Ovary (tissue), 3 donors: ENCODE measurements at regions not wholly inside any gene's neighbourhood (a gene's known extent, or its start where the extent isn't known, plus 50 kb on each side); places are given as distances from the start of the nearest gene placed in this dataset.

Source experiments
- EP300 ChIP-seq: sonication (generic); formaldehyde crosslinking; IDR thresholded peaks from one replicate; pipeline ENCODE4 v1.6.1; 2017; ENCODE audit warnings: antibody characterized with exemption
- TF ChIP-seq, protein P1 (sequence below), 3 donors: fragments of 450-650 bp in 2 of 3; fragments of 200-600 bp in 1 of 3; IDR thresholded peaks; one replicate each; pipeline versions ENCODE4 v1.5.1 to v1.8.0; 2016 to 2022; ENCODE audit warnings: antibody characterized with exemption in 3 of 3, mild to moderate bottlenecking in 1 of 3
- donor health status: DM: no; HTN: no; CAD: no.

GRCh38 chr16:6211644-6212043 lies 1114.0 kb upstream of the EEF2KMT start:
- no peak for TF ChIP-seq EP300
- TF ChIP-seq, protein P1, sequence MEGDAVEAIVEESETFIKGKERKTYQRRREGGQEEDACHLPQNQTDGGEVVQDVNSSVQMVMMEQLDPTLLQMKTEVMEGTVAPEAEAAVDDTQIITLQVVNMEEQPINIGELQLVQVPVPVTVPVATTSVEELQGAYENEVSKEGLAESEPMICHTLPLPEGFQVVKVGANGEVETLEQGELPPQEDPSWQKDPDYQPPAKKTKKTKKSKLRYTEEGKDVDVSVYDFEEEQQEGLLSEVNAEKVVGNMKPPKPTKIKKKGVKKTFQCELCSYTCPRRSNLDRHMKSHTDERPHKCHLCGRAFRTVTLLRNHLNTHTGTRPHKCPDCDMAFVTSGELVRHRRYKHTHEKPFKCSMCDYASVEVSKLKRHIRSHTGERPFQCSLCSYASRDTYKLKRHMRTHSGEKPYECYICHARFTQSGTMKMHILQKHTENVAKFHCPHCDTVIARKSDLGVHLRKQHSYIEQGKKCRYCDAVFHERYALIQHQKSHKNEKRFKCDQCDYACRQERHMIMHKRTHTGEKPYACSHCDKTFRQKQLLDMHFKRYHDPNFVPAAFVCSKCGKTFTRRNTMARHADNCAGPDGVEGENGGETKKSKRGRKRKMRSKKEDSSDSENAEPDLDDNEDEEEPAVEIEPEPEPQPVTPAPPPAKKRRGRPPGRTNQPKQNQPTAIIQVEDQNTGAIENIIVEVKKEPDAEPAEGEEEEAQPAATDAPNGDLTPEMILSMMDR (IDR thresholded peaks at IDR 0.05), result no peak
